PC-9 (cell line): ENCODE measurements at regions not wholly inside any gene's neighbourhood (a gene's known extent, or its start where the extent isn't known, plus 50 kb on each side); places are given as distances from the start of the nearest gene placed in this dataset.

Experiments used
- BruUV-seq: library from RNA; stranded (reverse); fragments of 400-500 nt; replicated peaks from 2 replicates; lab custom pipeline; 2021; lab: Mats Ljungman, UMichigan
- CTCF ChIA-PET: fragments of 300-600 bp; sonication (Branson Sonifier 250); formaldehyde crosslinking; loops from one replicate; lab custom pipeline; 2022; ENCODE audit warnings: antibody characterized with exemption; lab: Charles Lee
- POLR2A ChIA-PET: fragments of 300-600 bp; sonication (Branson Sonifier 250); formaldehyde crosslinking; loops from one replicate; lab custom pipeline; 2022; ENCODE audit warnings: antibody characterized with exemption; ENCODE audit not compliant: unreplicated experiment; lab: Charles Lee
- DNase-seq, 2 experiments: peaks; one replicate each; pipeline versions ENCODE4 v3.0.0 to v3.0.0-alpha.2; 2015 to 2022; ENCODE audit warnings: mixed read lengths in 1 of 2
- H2AFZ ChIP-seq: fragments of 200-600 bp; sonication (generic); 2 replicates; pipeline ENCODE4 v1.8.1; 2017; ENCODE audit warnings: antibody characterized with exemption
- H3F3A ChIP-seq: fragments of 200-600 bp; sonication (generic); 2 replicates; pipeline ENCODE4 v1.8.1; 2017; ENCODE audit warnings: antibody characterized with exemption, mild to moderate bottlenecking, low read depth; ENCODE audit not compliant: insufficient read depth
- H3K27ac ChIP-seq: fragments of 200-600 bp; sonication (generic); 2 replicates; pipeline ENCODE4 v1.6.1; 2016; ENCODE audit warnings: mixed run types
- H3K27me3 ChIP-seq: fragments of 200-600 bp; sonication (generic); 2 replicates; pipeline ENCODE4 v1.6.1; 2016; ENCODE audit warnings: low read depth, mixed run types; ENCODE audit not compliant: insufficient read depth
- H3K36me3 ChIP-seq: fragments of 200-600 bp; sonication (generic); 2 replicates; pipeline ENCODE4 v1.6.1; 2016; ENCODE audit warnings: low read depth, mixed run types
- H3K4me1 ChIP-seq: fragments of 200-600 bp; sonication (generic); replicated peaks from 2 replicates; pipeline ENCODE4 v1.6.1; 2016; ENCODE audit warnings: mixed run types; ENCODE audit not compliant: insufficient read depth
- H3K4me2 ChIP-seq: fragments of 200-600 bp; sonication (generic); 2 replicates; pipeline ENCODE4 v1.6.1; 2017; ENCODE audit warnings: mixed run types
- H3K4me3 ChIP-seq: fragments of 200-600 bp; sonication (generic); 2 replicates; pipeline ENCODE4 v1.6.1; 2016; ENCODE audit warnings: mixed run types
- H3K79me2 ChIP-seq: fragments of 200-600 bp; sonication (generic); 2 replicates; pipeline ENCODE4 v1.6.1; 2017; ENCODE audit warnings: low read depth, mixed run types
- H3K9me2 ChIP-seq: fragments of 200-600 bp; sonication (generic); 2 replicates; pipeline ENCODE4 v1.8.1; 2017; ENCODE audit warnings: mild to moderate bottlenecking; ENCODE audit not compliant: insufficient read depth
- H3K9me3 ChIP-seq: fragments of 200-600 bp; sonication (generic); 2 replicates; pipeline ENCODE4 v1.8.1; 2016; ENCODE audit warnings: low read depth; ENCODE audit not compliant: insufficient read depth
- H4K20me1 ChIP-seq: fragments of 200-600 bp; sonication (generic); 2 replicates; pipeline ENCODE4 v1.8.1; 2017; ENCODE audit not compliant: insufficient read depth
- EZH2 ChIP-seq: fragments of 200-600 bp; sonication (generic); IDR thresholded peaks from 2 replicates; pipeline ENCODE4 v1.8.0; 2017; ENCODE audit warnings: antibody characterized with exemption, low read depth
- intact Hi-C: fragments of 100-400 bp; cut with micrococcal nuclease; formaldehyde crosslinking; loops from one replicate; pipeline ENCODE4 v1.10.0; 2022; ENCODE audit not compliant: unreplicated experiment
- TF ChIP-seq, protein P1 (sequence below): fragments of 200-600 bp; sonication (generic); conservative IDR thresholded peaks from 2 replicates; pipeline ENCODE4 v1.6.1; 2017; ENCODE audit warnings: mixed run types, antibody characterized with exemption, mild to moderate bottlenecking, moderate library complexity

DNA sequence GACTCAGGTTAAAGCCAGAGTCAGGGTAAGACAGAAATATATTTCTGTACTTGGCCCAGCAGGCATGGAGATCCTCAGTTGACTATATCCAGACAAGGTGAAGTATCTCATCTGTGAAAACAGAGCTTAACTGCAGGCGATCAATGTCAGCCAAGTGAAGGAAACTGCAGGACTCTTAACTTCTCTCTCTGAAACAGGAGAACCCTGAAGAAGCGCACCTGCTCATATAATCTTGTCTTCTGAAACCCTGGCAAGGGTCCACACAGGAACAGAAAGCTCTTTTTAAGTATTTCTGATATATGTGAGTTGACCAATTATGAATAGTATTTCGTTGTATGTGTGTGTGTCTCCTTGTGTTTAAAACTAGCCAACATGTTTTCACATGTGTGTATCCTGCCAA, 504.8 kb upstream of the SLITRK5 start:
- H4K20me1 ChIP-seq, result no peaks in the 10 kb centered on the region
- CTCF ChIA-PET, result no interaction called here
- H3K4me1 ChIP-seq, result no peaks in the 10 kb centered on the region
- no peak for TF ChIP-seq EZH2
- TF ChIP-seq, protein P1, sequence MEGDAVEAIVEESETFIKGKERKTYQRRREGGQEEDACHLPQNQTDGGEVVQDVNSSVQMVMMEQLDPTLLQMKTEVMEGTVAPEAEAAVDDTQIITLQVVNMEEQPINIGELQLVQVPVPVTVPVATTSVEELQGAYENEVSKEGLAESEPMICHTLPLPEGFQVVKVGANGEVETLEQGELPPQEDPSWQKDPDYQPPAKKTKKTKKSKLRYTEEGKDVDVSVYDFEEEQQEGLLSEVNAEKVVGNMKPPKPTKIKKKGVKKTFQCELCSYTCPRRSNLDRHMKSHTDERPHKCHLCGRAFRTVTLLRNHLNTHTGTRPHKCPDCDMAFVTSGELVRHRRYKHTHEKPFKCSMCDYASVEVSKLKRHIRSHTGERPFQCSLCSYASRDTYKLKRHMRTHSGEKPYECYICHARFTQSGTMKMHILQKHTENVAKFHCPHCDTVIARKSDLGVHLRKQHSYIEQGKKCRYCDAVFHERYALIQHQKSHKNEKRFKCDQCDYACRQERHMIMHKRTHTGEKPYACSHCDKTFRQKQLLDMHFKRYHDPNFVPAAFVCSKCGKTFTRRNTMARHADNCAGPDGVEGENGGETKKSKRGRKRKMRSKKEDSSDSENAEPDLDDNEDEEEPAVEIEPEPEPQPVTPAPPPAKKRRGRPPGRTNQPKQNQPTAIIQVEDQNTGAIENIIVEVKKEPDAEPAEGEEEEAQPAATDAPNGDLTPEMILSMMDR, result no peak
- no peaks in the 10 kb centered on the region for H3K9me3 ChIP-seq
- H3K27ac ChIP-seq, result no peak overlapping the region
- no peaks in the 10 kb centered on the region for H3K9me2 ChIP-seq
- POLR2A ChIA-PET, result no interaction called here
- BruUV-seq, result no TSS peak
- H3K4me2 ChIP-seq, result no peak overlapping the region
- no peaks in the 10 kb centered on the region for H3K79me2 ChIP-seq
- no peak for DNase-seq
- no peak overlapping the region for H3K4me3 ChIP-seq
- H3K27me3 ChIP-seq, result no peaks in the 10 kb centered on the region
- no peak overlapping the region for H2AFZ ChIP-seq
- H3F3A ChIP-seq, result no peaks in the 10 kb centered on the region
- intact Hi-C loops, result no loop called here
- H3K36me3 ChIP-seq, result no peaks in the 10 kb centered on the region

DNA sequence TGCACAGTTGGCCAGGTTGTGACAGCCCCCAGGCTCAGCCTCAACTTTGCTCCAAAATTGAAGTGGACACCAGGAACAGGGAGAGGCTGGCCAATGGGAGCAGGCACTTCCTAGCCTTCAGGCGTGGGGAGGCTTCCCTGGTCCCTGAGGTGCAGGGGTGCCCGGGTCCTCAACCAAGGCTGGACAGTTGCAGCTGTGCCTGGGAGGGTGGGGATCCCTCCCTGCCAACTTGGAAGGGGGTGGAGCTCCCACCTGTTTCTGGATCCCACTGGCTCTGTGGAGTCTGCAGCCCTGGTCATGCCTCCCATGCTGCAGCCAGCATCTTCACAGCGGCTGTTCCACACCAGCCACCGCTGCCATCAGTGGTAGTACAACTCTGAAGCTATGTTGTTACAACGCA, 502.8 kb upstream of the SLITRK5 start:
- Histone ChIP-seq H2AFZ (no peak overlapping the region), H3K9me3 (no peaks in the 10 kb centered on the region), H3K36me3 (no peaks in the 10 kb centered on the region), H3F3A (no peaks in the 10 kb centered on the region), H3K27me3 (no peaks in the 10 kb centered on the region), H3K9me2 (no peaks in the 10 kb centered on the region), H3K79me2 (no peaks in the 10 kb centered on the region), H3K4me3 (no peak overlapping the region), H3K4me1 (no peaks in the 10 kb centered on the region), H3K27ac (no peak overlapping the region), H4K20me1 (no peaks in the 10 kb centered on the region), H3K4me2 (no peak overlapping the region)
- no peak for DNase-seq
- intact Hi-C loops, result no loop called here
- CTCF ChIA-PET, result no interaction called here
- TF ChIP-seq EZH2, result no peak
- POLR2A ChIA-PET, result no interaction called here
- BruUV-seq, result no TSS peak

DNA sequence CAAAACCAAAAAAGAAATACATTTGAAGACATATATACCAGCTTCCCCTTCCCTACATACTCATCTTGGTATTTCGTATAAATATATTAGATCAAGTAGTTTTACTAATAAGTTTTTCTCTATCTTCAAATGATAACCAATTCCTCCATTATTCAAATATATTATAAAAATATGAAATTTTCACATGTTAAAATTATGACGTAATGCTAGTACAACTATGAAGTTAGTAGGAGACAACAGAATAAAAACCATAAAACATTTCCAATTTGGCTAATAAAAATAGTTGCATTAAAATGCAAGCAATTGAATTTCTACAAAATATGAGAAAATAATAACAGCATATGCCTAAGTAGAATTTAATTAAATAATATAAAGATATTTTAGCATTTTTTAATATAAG, 501.8 kb upstream of the SLITRK5 start:
- BruUV-seq, result no TSS peak

More for the DNA sequence above, 501.8 kb upstream of the SLITRK5 start:
- Histone ChIP-seq H2AFZ (no peak overlapping the region), H3K9me2 (no peaks in the 10 kb centered on the region), H3K27me3 (no peaks in the 10 kb centered on the region), H3F3A (no peaks in the 10 kb centered on the region), H3K79me2 (no peaks in the 10 kb centered on the region), H3K4me1 (no peaks in the 10 kb centered on the region), H4K20me1 (no peaks in the 10 kb centered on the region), H3K4me2 (no peak overlapping the region), H3K36me3 (no peaks in the 10 kb centered on the region), H3K9me3 (no peaks in the 10 kb centered on the region), H3K27ac (no peak overlapping the region), H3K4me3 (no peak overlapping the region)
- intact Hi-C loops, result no loop called here
- POLR2A ChIA-PET, result no interaction called here
- CTCF ChIA-PET, result no interaction called here
- no peak for TF ChIP-seq EZH2
- TF ChIP-seq, protein P1, result no peak
- DNase-seq, result no peak
